ENCODE measurements at regions not wholly inside any gene's neighbourhood (a gene's known extent, or its start where the extent isn't known, plus 50 kb on each side); places are given as distances from the start of the nearest gene placed in this dataset.

GRCh38 chrX:30950391-30950790 lies 61.3 kb upstream of the TAB3 start:
- H3K27me3 ChIP-seq (ENCODE audit: low read depth): no peaks in the 10 kb centered on the region
- no peak for DNase-seq
- intact Hi-C loops (cut with micrococcal nuclease): no loop called here
- H3K4me3 ChIP-seq: no peak overlapping the region
- no peaks in the 10 kb centered on the region for H3K4me1 ChIP-seq
- no peak overlapping the region for H3K27ac ChIP-seq (replicated peaks)
- TF ChIP-seq CTCF (IDR thresholded peaks at IDR 0.05; ENCODE audit: borderline replicate concordance): no peak
- no peaks in the 10 kb centered on the region for H3K36me3 ChIP-seq
- H3K9me3 ChIP-seq (replicated peaks): no peaks in the 10 kb centered on the region

- intact Hi-C loops (cut with micrococcal nuclease): no loop called here
- no peaks in the 10 kb centered on the region for H3K27me3 ChIP-seq (ENCODE audit: low read depth)
- no peak for TF ChIP-seq CTCF (IDR thresholded peaks at IDR 0.05; ENCODE audit: borderline replicate concordance)
- H3K4me1 ChIP-seq: no peaks in the 10 kb centered on the region
- H3K27ac ChIP-seq (replicated peaks): no peak overlapping the region
- H3K9me3 ChIP-seq (replicated peaks): no peaks in the 10 kb centered on the region
- no peaks in the 10 kb centered on the region for H3K36me3 ChIP-seq
- no peak for DNase-seq
- H3K4me3 ChIP-seq: no peak overlapping the region
These were observed 60.5 kb upstream of the TAB3 start for GRCh38 chrX:30949554-30949953.

- Histone ChIP-seq H3K9me3 (replicated peaks) (no peaks in the 10 kb centered on the region), H3K27ac (replicated peaks) (no peak overlapping the region), H3K36me3 (no peaks in the 10 kb centered on the region), H3K4me3 (no peak overlapping the region), H3K27me3 (ENCODE audit: low read depth) (no peaks in the 10 kb centered on the region), H3K4me1 (no peaks in the 10 kb centered on the region)
- no peak for DNase-seq
- intact Hi-C loops (cut with micrococcal nuclease): no loop called here
- TF ChIP-seq CTCF (IDR thresholded peaks at IDR 0.05; ENCODE audit: borderline replicate concordance): no peak
These were observed 59.6 kb upstream of the TAB3 start for GRCh38 chrX:30948626-30949025.

GRCh38 chrX:30948051-30948450 lies 59.0 kb upstream of the TAB3 start:
- H3K4me1 ChIP-seq: no peaks in the 10 kb centered on the region
- no peak for DNase-seq
- no peaks in the 10 kb centered on the region for H3K36me3 ChIP-seq
- TF ChIP-seq CTCF (IDR thresholded peaks at IDR 0.05; ENCODE audit: borderline replicate concordance): no peak
- H3K27ac ChIP-seq (replicated peaks): no peak overlapping the region
- intact Hi-C loops (cut with micrococcal nuclease): no loop called here
- no peaks in the 10 kb centered on the region for H3K9me3 ChIP-seq (replicated peaks)
- no peaks in the 10 kb centered on the region for H3K27me3 ChIP-seq (ENCODE audit: low read depth)
- no peak overlapping the region for H3K4me3 ChIP-seq

GRCh38 chrX:30943984-30944383 lies 54.9 kb upstream of the TAB3 start:
- DNase-seq: no peak
- intact Hi-C loops (cut with micrococcal nuclease): no loop called here
- Histone ChIP-seq H3K9me3 (replicated peaks) (no peaks in the 10 kb centered on the region), H3K27me3 (ENCODE audit: low read depth) (no peaks in the 10 kb centered on the region), H3K4me1 (no peaks in the 10 kb centered on the region), H3K36me3 (no peaks in the 10 kb centered on the region), H3K27ac (replicated peaks) (no peak overlapping the region), H3K4me3 (no peak overlapping the region)
- no peak for TF ChIP-seq CTCF (IDR thresholded peaks at IDR 0.05; ENCODE audit: borderline replicate concordance)

GRCh38 chrX:30941898-30942297 lies 52.8 kb upstream of the TAB3 start:
- DNase-seq: no peak
- H3K4me3 ChIP-seq: no peak overlapping the region
- H3K4me1 ChIP-seq: no peaks in the 10 kb centered on the region
- no peaks in the 10 kb centered on the region for H3K9me3 ChIP-seq (replicated peaks)
- TF ChIP-seq CTCF (IDR thresholded peaks at IDR 0.05; ENCODE audit: borderline replicate concordance): no peak
- no peaks in the 10 kb centered on the region for H3K36me3 ChIP-seq
- intact Hi-C loops (cut with micrococcal nuclease): no loop called here
- H3K27me3 ChIP-seq (ENCODE audit: low read depth): no peaks in the 10 kb centered on the region
- no peak overlapping the region for H3K27ac ChIP-seq (replicated peaks)
